Mammary epithelial cell (primary cell): ENCODE measurements at regions not wholly inside any gene's neighbourhood (a gene's known extent, or its start where the extent isn't known, plus 50 kb on each side); places are given as distances from the start of the nearest gene placed in this dataset.

ENCODE experiments used
- EZH2 ChIP-seq: IDR thresholded peaks from 2 replicates; pipeline ENCODE4 v1.6.1; 2012; ENCODE audit warnings: low read length, inconsistent platforms, borderline replicate concordance
- TF ChIP-seq, protein P1 (sequence below), 2 donors: IDR thresholded peaks in 1 of 2; conservative IDR thresholded peaks in 1 of 2; 2 replicates each; pipeline ENCODE4 v1.5.1; 2011 to 2012; ENCODE audit warnings: inconsistent platforms in 2 of 2, low read length in 2 of 2, mild to moderate bottlenecking in 2 of 2, control low read depth in 1 of 2, low read depth in 1 of 2; ENCODE audit not compliant: insufficient read depth in 1 of 2; ENCODE audit errors: extremely low read depth in 1 of 2

DNA sequence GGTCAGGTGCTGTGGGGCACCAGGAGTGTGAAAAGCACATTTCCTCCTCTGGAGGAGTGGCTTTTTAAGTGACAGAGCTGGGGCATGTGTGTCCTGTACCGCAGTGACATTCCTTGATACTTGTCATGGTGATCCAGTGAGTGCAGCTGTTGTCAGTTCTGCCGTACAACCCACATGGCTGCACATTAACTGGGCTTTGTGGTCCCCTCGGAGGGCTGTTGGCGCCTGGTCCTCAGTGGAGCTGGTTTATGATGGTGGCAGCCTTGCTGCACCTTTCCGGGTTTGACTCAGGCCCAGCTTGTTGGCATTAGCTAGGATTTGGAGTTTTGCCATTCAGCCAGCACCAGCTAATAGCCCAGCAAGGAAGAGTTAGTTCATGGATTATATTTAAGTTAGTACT is 77.0 kb downstream of the SLC25A47 start:
- TF ChIP-seq, protein P1, sequence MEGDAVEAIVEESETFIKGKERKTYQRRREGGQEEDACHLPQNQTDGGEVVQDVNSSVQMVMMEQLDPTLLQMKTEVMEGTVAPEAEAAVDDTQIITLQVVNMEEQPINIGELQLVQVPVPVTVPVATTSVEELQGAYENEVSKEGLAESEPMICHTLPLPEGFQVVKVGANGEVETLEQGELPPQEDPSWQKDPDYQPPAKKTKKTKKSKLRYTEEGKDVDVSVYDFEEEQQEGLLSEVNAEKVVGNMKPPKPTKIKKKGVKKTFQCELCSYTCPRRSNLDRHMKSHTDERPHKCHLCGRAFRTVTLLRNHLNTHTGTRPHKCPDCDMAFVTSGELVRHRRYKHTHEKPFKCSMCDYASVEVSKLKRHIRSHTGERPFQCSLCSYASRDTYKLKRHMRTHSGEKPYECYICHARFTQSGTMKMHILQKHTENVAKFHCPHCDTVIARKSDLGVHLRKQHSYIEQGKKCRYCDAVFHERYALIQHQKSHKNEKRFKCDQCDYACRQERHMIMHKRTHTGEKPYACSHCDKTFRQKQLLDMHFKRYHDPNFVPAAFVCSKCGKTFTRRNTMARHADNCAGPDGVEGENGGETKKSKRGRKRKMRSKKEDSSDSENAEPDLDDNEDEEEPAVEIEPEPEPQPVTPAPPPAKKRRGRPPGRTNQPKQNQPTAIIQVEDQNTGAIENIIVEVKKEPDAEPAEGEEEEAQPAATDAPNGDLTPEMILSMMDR (conservative IDR thresholded peaks at IDR 0.05 in 1 of 2, IDR thresholded peaks at IDR 0.05 in 1 of 2; ENCODE audit: extremely low read depth in 1 of 2, insufficient read depth in 1 of 2, low read depth in 1 of 2, low read length in 2 of 2) = no peak
- TF ChIP-seq EZH2 = no peak
